H7 (cell line): ENCODE measurements at regions not wholly inside any gene's neighbourhood (a gene's known extent, or its start where the extent isn't known, plus 50 kb on each side); places are given as distances from the start of the nearest gene placed in this dataset.
A peak's percentile ranks its signal among the peaks of the same experiment; 100 is the strongest.
"Not testable (repeated sequence)": the region's sequence is repeated elsewhere in the genome, so short reads cannot be mapped to it uniquely, and the experiment has no call there.

Experiments used
- DNase-seq: peaks from one replicate; pipeline ENCODE4 v3.0.0; 2012
- H3K27me3 ChIP-seq: 2 replicates; pipeline ENCODE4 v1.6.0; 2011; ENCODE audit warnings: mild to moderate bottlenecking, low read length; ENCODE audit not compliant: control insufficient read depth, insufficient read depth
- H3K36me3 ChIP-seq: replicated peaks from 2 replicates; pipeline ENCODE4 v1.5.1; 2011; ENCODE audit warnings: low read length; ENCODE audit not compliant: control insufficient read depth, insufficient read depth
- H3K4me3 ChIP-seq: 2 replicates; pipeline ENCODE4 v1.5.1; 2011; ENCODE audit warnings: low read depth, mild to moderate bottlenecking, control low read depth, low read length, moderate library complexity; ENCODE audit not compliant: insufficient read depth

GRCh38 chr12:127595506-127595905 is 671.5 kb upstream of the TMEM132C start:
- DNase-seq, result no peak
- H3K4me3 ChIP-seq, result no peak overlapping the region
- H3K27me3 ChIP-seq, result no peaks in the 10 kb centered on the region
- H3K36me3 ChIP-seq, result no peaks in the 10 kb centered on the region

GRCh38 chr12:127596891-127597290 is 670.1 kb upstream of the TMEM132C start:
- H3K4me3 ChIP-seq, result no peak overlapping the region
- no peaks in the 10 kb centered on the region for H3K36me3 ChIP-seq
- DNase-seq, result no peak
- H3K27me3 ChIP-seq, result no peaks in the 10 kb centered on the region

- Histone ChIP-seq H3K27me3 (no peaks in the 10 kb centered on the region), H3K4me3 (no peak overlapping the region), H3K36me3 (no peaks in the 10 kb centered on the region)
- no peak for DNase-seq
Observed at GRCh38 chr12:127599436-127599835, 667.5 kb upstream of the TMEM132C start.

- DNase-seq, result no peak
- Histone ChIP-seq H3K27me3 (no peaks in the 10 kb centered on the region), H3K4me3 (no peak overlapping the region), H3K36me3 (no peaks in the 10 kb centered on the region)
Observed at GRCh38 chr12:127600211-127600610, 666.8 kb upstream of the TMEM132C start.

GRCh38 chr12:127606476-127607015 is 660.4 kb upstream of the TMEM132C start:
- H3K36me3 ChIP-seq, result no peaks in the 10 kb centered on the region
- H3K4me3 ChIP-seq, result no peak overlapping the region
- no peaks in the 10 kb centered on the region for H3K27me3 ChIP-seq
- no peak for DNase-seq

GRCh38 chr12:127607146-127607725 is 659.7 kb upstream of the TMEM132C start:
- no peak for DNase-seq
- Histone ChIP-seq H3K36me3 (no peaks in the 10 kb centered on the region), H3K27me3 (no peaks in the 10 kb centered on the region), H3K4me3 (no peak overlapping the region)

- not testable (repeated sequence) for H3K36me3 ChIP-seq, H3K4me3 ChIP-seq, H3K27me3 ChIP-seq, DNase-seq
Observed at GRCh38 chr12:127608359-127608758, 658.6 kb upstream of the TMEM132C start.

- Histone ChIP-seq H3K4me3 (no peak overlapping the region), H3K27me3 (no peaks in the 10 kb centered on the region), H3K36me3 (no peaks in the 10 kb centered on the region)
- no peak for DNase-seq
Observed at GRCh38 chr12:127613056-127613455, 653.9 kb upstream of the TMEM132C start.

GRCh38 chr12:127619869-127620734 is 646.9 kb upstream of the TMEM132C start:
- H3K27me3 ChIP-seq, result no peaks in the 10 kb centered on the region
- DNase-seq, result peak; percentile 22
- no peaks in the 10 kb centered on the region for H3K36me3 ChIP-seq
- no peak overlapping the region for H3K4me3 ChIP-seq

GRCh38 chr12:127620735-127621355 is 646.1 kb upstream of the TMEM132C start:
- H3K4me3 ChIP-seq, result no peak overlapping the region
- H3K36me3 ChIP-seq, result no peaks in the 10 kb centered on the region
- DNase-seq, result no peak
- no peaks in the 10 kb centered on the region for H3K27me3 ChIP-seq

GRCh38 chr12:127621366-127621765 is 645.6 kb upstream of the TMEM132C start:
- Histone ChIP-seq H3K27me3 (no peaks in the 10 kb centered on the region), H3K36me3 (no peaks in the 10 kb centered on the region), H3K4me3 (no peak overlapping the region)
- peak; percentile 26 for DNase-seq

- no peak overlapping the region for H3K4me3 ChIP-seq
- DNase-seq, result no peak
- no peaks in the 10 kb centered on the region for H3K36me3 ChIP-seq
- no peaks in the 10 kb centered on the region for H3K27me3 ChIP-seq
Observed at GRCh38 chr12:127623362-127623761, 643.6 kb upstream of the TMEM132C start.

GRCh38 chr12:127625176-127625771 is 641.7 kb upstream of the TMEM132C start:
- no peak for DNase-seq
- H3K4me3 ChIP-seq, result no peak overlapping the region
- H3K36me3 ChIP-seq, result no peaks in the 10 kb centered on the region
- no peaks in the 10 kb centered on the region for H3K27me3 ChIP-seq

GRCh38 chr12:127628645-127629044 is 638.3 kb upstream of the TMEM132C start:
- Histone ChIP-seq H3K36me3 (no peaks in the 10 kb centered on the region), H3K4me3 (no peak overlapping the region), H3K27me3 (no peaks in the 10 kb centered on the region)
- DNase-seq, result no peak
